NB4 (cell line): ENCODE measurements at regions not wholly inside any gene's neighbourhood (a gene's known extent, or its start where the extent isn't known, plus 50 kb on each side); places are given as distances from the start of the nearest gene placed in this dataset.
A peak's percentile ranks its signal among the peaks of the same experiment; 100 is the strongest.

Experiments
- DNase-seq: peaks from one replicate; pipeline ENCODE4 v3.0.0; 2010; ENCODE audit warnings: low read depth
- H3K4me3 ChIP-seq: one replicate; pipeline ENCODE4 v1.5.1; 2011; ENCODE audit warnings: mild to moderate bottlenecking, low read depth, low read length, moderate library complexity
- CTCF ChIP-seq: IDR thresholded peaks from one replicate; pipeline ENCODE4 v1.5.1; 2012; ENCODE audit warnings: low read depth, low read length
- MAX ChIP-seq: IDR thresholded peaks from 2 replicates; pipeline ENCODE4 v1.6.1; 2011; ENCODE audit warnings: low read depth, low read length
- MYC ChIP-seq: IDR thresholded peaks from 2 replicates; pipeline ENCODE4 v1.6.1; 2011; ENCODE audit warnings: low read depth, low read length
- POLR2A ChIP-seq: IDR thresholded peaks from 2 replicates; pipeline ENCODE4 v1.6.1; 2011; ENCODE audit warnings: mild to moderate bottlenecking; ENCODE audit not compliant: insufficient read length; ENCODE audit errors: extremely low read depth

- TF ChIP-seq CTCF = no peak
- TF ChIP-seq POLR2A = no peak
- TF ChIP-seq MAX = no peak
- no peak overlapping the region for H3K4me3 ChIP-seq
- peak; percentile 29 for DNase-seq
Measured at GRCh38 chr1:221335161-221336101, 406.5 kb downstream of the DUSP10 start.

GRCh38 chr1:221336126-221336525 lies 405.8 kb downstream of the DUSP10 start:
- no peak for DNase-seq
- no peak overlapping the region for H3K4me3 ChIP-seq
- no peak for TF ChIP-seq CTCF
- TF ChIP-seq MYC = no peak
- no peak for TF ChIP-seq MAX

GRCh38 chr1:221337106-221337505 lies 404.8 kb downstream of the DUSP10 start:
- H3K4me3 ChIP-seq = no peak overlapping the region
- DNase-seq = no peak
- TF ChIP-seq MYC (no peak), MAX (no peak), POLR2A (no peak), CTCF (no peak)

GRCh38 chr1:221343136-221343535 lies 398.8 kb downstream of the DUSP10 start:
- no peak for TF ChIP-seq MAX
- no peak for TF ChIP-seq MYC
- TF ChIP-seq POLR2A = no peak
- no peak for TF ChIP-seq CTCF
- no peak overlapping the region for H3K4me3 ChIP-seq
- no peak for DNase-seq

GRCh38 chr1:221343607-221344006 lies 398.3 kb downstream of the DUSP10 start:
- TF ChIP-seq MYC = no peak
- TF ChIP-seq CTCF = no peak
- no peak overlapping the region for H3K4me3 ChIP-seq
- DNase-seq = no peak

- TF ChIP-seq POLR2A (no peak), MYC (no peak), CTCF (no peak), MAX (no peak)
- H3K4me3 ChIP-seq = no peak overlapping the region
- DNase-seq = no peak
Measured at GRCh38 chr1:221344693-221345092, 397.2 kb downstream of the DUSP10 start.
